ENCODE measurements at regions not wholly inside any gene's neighbourhood (a gene's known extent, or its start where the extent isn't known, plus 50 kb on each side); places are given as distances from the start of the nearest gene placed in this dataset.
"Not testable (repeated sequence)": the region's sequence is repeated elsewhere in the genome, so short reads cannot be mapped to it uniquely, and the experiment has no call there.

DNA sequence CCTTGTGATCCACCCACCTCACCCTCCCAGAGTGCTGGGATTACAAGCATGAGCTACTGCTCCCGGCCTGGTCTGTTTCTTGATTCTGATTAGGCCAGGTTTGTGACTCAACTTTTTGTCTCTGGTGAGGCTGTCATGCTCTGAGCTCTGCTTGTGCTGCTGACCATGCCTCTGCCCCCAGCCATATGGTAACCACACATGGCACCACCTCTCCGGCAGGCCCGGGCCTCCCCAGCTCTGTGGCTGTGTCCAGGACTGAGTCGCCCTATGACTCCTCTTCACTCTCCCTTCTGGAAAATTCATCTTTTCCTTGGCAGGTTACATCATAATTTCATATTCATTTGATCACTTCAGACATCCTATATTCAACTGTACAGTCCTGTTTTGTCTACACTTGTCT, 172.3 kb downstream of the TP53TG3F start:
- not testable (repeated sequence) for TF ChIP-seq POLR2A (IDR thresholded peaks at IDR 0.05)
- TF ChIP-seq, protein P1, sequence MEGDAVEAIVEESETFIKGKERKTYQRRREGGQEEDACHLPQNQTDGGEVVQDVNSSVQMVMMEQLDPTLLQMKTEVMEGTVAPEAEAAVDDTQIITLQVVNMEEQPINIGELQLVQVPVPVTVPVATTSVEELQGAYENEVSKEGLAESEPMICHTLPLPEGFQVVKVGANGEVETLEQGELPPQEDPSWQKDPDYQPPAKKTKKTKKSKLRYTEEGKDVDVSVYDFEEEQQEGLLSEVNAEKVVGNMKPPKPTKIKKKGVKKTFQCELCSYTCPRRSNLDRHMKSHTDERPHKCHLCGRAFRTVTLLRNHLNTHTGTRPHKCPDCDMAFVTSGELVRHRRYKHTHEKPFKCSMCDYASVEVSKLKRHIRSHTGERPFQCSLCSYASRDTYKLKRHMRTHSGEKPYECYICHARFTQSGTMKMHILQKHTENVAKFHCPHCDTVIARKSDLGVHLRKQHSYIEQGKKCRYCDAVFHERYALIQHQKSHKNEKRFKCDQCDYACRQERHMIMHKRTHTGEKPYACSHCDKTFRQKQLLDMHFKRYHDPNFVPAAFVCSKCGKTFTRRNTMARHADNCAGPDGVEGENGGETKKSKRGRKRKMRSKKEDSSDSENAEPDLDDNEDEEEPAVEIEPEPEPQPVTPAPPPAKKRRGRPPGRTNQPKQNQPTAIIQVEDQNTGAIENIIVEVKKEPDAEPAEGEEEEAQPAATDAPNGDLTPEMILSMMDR (IDR thresholded peaks at IDR 0.05): not testable (repeated sequence)
